GM10266 (cell line): ENCODE measurements at regions not wholly inside any gene's neighbourhood (a gene's known extent, or its start where the extent isn't known, plus 50 kb on each side); places are given as distances from the start of the nearest gene placed in this dataset.

Source experiments
- DNase-seq: peaks from one replicate; pipeline ENCODE4 v3.0.0; 2012; ENCODE audit errors: extremely low spot score
- CTCF ChIP-seq: IDR thresholded peaks from 2 replicates; pipeline ENCODE4 v1.5.1; 2012; ENCODE audit warnings: mild to moderate bottlenecking, low read depth; ENCODE audit not compliant: control insufficient read depth, insufficient read depth; ENCODE audit errors: missing control alignments

- TF ChIP-seq CTCF = no peak
- DNase-seq = no peak
These were observed 320.6 kb downstream of the SV2B start for GRCh38 chr15:91420689-91421088.

GRCh38 chr15:91422797-91423196 is 322.7 kb downstream of the SV2B start:
- no peak for DNase-seq
- no peak for TF ChIP-seq CTCF

GRCh38 chr15:91424001-91424400 is 323.9 kb downstream of the SV2B start:
- no peak for TF ChIP-seq CTCF
- DNase-seq = no peak

- DNase-seq = no peak
- no peak for TF ChIP-seq CTCF
These were observed 326.4 kb downstream of the SV2B start for GRCh38 chr15:91426412-91426811.

- no peak for TF ChIP-seq CTCF
These were observed 329.9 kb downstream of the SV2B start for GRCh38 chr15:91429973-91430372.

GRCh38 chr15:91431041-91431715 is 331.1 kb downstream of the SV2B start:
- TF ChIP-seq CTCF = no peak
- DNase-seq = no peak

More at GRCh38 chr15:91429973-91430372, 329.9 kb downstream of the SV2B start:
- DNase-seq = no peak

GRCh38 chr15:91435113-91435512 is 335.1 kb downstream of the SV2B start:
- TF ChIP-seq CTCF = no peak
- no peak for DNase-seq
